Testis (tissue), 2 donors: ENCODE measurements at regions not wholly inside any gene's neighbourhood (a gene's known extent, or its start where the extent isn't known, plus 50 kb on each side); places are given as distances from the start of the nearest gene placed in this dataset.

ENCODE experiments used
- POLR2A ChIP-seq: fragments of 450-650 bp; IDR thresholded peaks from one replicate; pipeline ENCODE4 v1.6.1; 2017; ENCODE audit warnings: antibody characterized with exemption, mild to moderate bottlenecking, moderate library complexity
- TF ChIP-seq, protein P1 (sequence below), 3 experiments: fragments of 450-650 bp in 2 of 3; fragments of 200-600 bp in 1 of 3; sonication (generic) in 1 of 3; IDR thresholded peaks; one replicate each; pipeline ENCODE4 v1.5.1; 2016 to 2019; ENCODE audit warnings: antibody characterized with exemption in 3 of 3, mild to moderate bottlenecking in 2 of 3, moderate library complexity in 1 of 3

DNA sequence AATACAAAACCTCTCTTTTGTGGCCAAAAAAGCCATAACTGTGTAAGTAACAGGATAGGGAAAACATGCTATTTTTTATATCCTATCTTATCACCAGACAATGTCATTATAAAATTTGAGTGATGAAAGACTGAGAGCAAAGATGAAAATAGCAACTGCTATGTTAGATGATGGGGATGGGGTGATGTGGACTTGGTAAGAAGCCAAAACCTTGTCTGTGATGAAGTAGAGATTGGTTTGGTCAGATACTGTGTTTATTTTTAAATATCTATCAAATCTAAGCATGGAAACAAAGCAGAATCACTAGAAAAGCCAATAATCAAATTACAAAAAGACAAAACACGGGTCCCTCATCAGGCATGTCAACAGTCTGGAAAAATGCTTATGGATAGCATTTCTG, 631.1 kb upstream of the NR5A2 start:
- TF ChIP-seq POLR2A = no peak
- TF ChIP-seq, protein P1, sequence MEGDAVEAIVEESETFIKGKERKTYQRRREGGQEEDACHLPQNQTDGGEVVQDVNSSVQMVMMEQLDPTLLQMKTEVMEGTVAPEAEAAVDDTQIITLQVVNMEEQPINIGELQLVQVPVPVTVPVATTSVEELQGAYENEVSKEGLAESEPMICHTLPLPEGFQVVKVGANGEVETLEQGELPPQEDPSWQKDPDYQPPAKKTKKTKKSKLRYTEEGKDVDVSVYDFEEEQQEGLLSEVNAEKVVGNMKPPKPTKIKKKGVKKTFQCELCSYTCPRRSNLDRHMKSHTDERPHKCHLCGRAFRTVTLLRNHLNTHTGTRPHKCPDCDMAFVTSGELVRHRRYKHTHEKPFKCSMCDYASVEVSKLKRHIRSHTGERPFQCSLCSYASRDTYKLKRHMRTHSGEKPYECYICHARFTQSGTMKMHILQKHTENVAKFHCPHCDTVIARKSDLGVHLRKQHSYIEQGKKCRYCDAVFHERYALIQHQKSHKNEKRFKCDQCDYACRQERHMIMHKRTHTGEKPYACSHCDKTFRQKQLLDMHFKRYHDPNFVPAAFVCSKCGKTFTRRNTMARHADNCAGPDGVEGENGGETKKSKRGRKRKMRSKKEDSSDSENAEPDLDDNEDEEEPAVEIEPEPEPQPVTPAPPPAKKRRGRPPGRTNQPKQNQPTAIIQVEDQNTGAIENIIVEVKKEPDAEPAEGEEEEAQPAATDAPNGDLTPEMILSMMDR (IDR thresholded peaks at IDR 0.05) = no peak
